ENCODE measurements at regions not wholly inside any gene's neighbourhood (a gene's known extent, or its start where the extent isn't known, plus 50 kb on each side); places are given as distances from the start of the nearest gene placed in this dataset.

DNA sequence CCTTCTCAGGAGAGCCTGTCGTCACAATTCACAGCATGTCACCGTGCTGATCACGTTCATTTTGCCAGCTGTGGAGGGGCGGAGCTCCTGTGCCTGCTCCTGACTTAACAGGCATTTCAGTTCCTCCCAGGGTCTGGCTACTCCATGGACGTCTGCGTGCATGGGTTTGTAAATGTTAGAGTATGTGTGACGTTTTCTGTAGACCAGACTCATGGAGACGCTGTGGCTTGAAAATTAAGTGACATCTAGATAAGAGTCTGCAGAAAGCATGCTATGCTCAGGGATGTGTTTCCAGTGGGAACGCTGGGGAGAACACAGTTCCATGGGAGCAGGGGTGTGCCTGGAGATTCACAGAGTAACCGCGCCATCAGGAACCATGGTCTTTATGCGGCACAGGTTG, 804.0 kb downstream of the TBC1D22A start:
- no peaks in the 10 kb centered on the region for H3K36me3 ChIP-seq (replicated peaks in 1 of 2; ENCODE audit: control extremely low read depth in 1 of 2, control insufficient read depth in 1 of 2, extremely low read depth in 1 of 2, insufficient read depth in 2 of 2, low read length in 1 of 2)
- H4K20me1 ChIP-seq (ENCODE audit: control insufficient read depth, insufficient read depth, low read length, poor library complexity, severe bottlenecking) = no peaks in the 10 kb centered on the region
- Mint-ChIP-seq H3K9me3 (ENCODE audit: insufficient read depth) (no peaks in the 10 kb centered on the region), H3K27me3 (peaks cover 3% of the 10 kb centered on the region), H3K4me1 (no peaks in the 10 kb centered on the region), H3K27ac (no peak overlapping the region), H3K4me3 (no peak overlapping the region)
- WGBS (ENCODE audit: insufficient coverage) = 78% methylated on average over 9 of the region's 12 CpGs
- DNase-seq = no peak
- H3K9ac ChIP-seq (ENCODE audit: low read length) = no peak overlapping the region
- no peak overlapping the region for H3K4me3 ChIP-seq (ENCODE audit: control extremely low read depth in 1 of 5, extremely low read depth in 1 of 5, insufficient read depth in 1 of 5, low read depth in 2 of 5, low read length in 4 of 5)
- no peak overlapping the region for H3K4me2 ChIP-seq (replicated peaks; ENCODE audit: low read depth, low read length, poor library complexity, severe bottlenecking)
- intact Hi-C loops (cut with micrococcal nuclease) = no loop called here
- H3K9me3 ChIP-seq (ENCODE audit: control extremely low read depth in 1 of 3, control insufficient read depth in 2 of 3, insufficient read depth in 1 of 3, low read length in 2 of 3) = peaks cover 0 to 3% (median 0%) of the 10 kb centered on the region in 3 donors
- no peak for ATAC-seq (ENCODE audit: low read depth)
- TF ChIP-seq, protein P1, sequence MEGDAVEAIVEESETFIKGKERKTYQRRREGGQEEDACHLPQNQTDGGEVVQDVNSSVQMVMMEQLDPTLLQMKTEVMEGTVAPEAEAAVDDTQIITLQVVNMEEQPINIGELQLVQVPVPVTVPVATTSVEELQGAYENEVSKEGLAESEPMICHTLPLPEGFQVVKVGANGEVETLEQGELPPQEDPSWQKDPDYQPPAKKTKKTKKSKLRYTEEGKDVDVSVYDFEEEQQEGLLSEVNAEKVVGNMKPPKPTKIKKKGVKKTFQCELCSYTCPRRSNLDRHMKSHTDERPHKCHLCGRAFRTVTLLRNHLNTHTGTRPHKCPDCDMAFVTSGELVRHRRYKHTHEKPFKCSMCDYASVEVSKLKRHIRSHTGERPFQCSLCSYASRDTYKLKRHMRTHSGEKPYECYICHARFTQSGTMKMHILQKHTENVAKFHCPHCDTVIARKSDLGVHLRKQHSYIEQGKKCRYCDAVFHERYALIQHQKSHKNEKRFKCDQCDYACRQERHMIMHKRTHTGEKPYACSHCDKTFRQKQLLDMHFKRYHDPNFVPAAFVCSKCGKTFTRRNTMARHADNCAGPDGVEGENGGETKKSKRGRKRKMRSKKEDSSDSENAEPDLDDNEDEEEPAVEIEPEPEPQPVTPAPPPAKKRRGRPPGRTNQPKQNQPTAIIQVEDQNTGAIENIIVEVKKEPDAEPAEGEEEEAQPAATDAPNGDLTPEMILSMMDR (IDR thresholded peaks at IDR 0.05) = no peak
- TF ChIP-seq EZH2 (IDR thresholded peaks at IDR 0.05; ENCODE audit: borderline replicate concordance, insufficient read depth, low read depth, low read length, poor library complexity, severe bottlenecking) = no peak
- no peaks in the 10 kb centered on the region for H3K4me1 ChIP-seq (ENCODE audit: control insufficient read depth in 2 of 2, insufficient read depth in 2 of 2, low read length in 2 of 2)
- ChIA-PET CTCF (no interaction called here), POLR2A (no interaction called here)
- no peaks in the 10 kb centered on the region for H3K79me2 ChIP-seq (ENCODE audit: control insufficient read depth, insufficient read depth, low read length)
- H2AFZ ChIP-seq (ENCODE audit: insufficient read depth, low read depth, low read length, poor library complexity, severe bottlenecking) = no peak overlapping the region
- no peaks in the 10 kb centered on the region for H3K27me3 ChIP-seq (replicated peaks in 1 of 4; ENCODE audit: control extremely low read depth in 1 of 4, control insufficient read depth in 3 of 4, insufficient read depth in 4 of 4, low read length in 3 of 4)
- no peak overlapping the region for H3K27ac ChIP-seq (ENCODE audit: low read length in 2 of 2)

DNA sequence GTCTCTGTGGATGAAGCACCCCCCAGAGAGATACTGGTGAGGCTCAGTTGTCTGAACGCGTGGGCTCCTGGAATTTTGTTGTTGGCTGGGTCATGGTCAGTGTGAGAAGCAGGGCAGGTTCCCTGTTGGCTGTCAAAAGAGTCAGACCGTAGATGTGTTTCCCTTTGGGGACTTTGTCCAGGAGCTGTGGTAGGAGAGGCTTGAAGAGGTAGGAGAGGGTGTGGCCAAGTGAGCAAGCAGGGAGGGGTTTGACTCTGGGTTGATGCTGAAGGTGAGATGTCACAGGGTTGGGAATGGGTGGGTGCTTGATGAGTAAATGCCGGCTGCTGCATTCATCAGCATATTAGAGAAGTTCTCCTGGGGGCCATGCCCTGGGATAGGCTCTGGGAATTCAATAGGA, 803.2 kb downstream of the TBC1D22A start:
- Histone ChIP-seq H3K27me3 (replicated peaks in 1 of 4; ENCODE audit: control extremely low read depth in 1 of 4, control insufficient read depth in 3 of 4, insufficient read depth in 4 of 4, low read length in 3 of 4) (no peaks in the 10 kb centered on the region), H3K4me2 (replicated peaks; ENCODE audit: low read depth, low read length, poor library complexity, severe bottlenecking) (no peak overlapping the region), H3K36me3 (replicated peaks in 1 of 2; ENCODE audit: control extremely low read depth in 1 of 2, control insufficient read depth in 1 of 2, extremely low read depth in 1 of 2, insufficient read depth in 2 of 2, low read length in 1 of 2) (no peaks in the 10 kb centered on the region), H3K9me3 (ENCODE audit: control extremely low read depth in 1 of 3, control insufficient read depth in 2 of 3, insufficient read depth in 1 of 3, low read length in 2 of 3) (peaks cover 0 to 3% (median 0%) of the 10 kb centered on the region in 3 donors), H3K79me2 (ENCODE audit: control insufficient read depth, insufficient read depth, low read length) (no peaks in the 10 kb centered on the region), H2AFZ (ENCODE audit: insufficient read depth, low read depth, low read length, poor library complexity, severe bottlenecking) (no peak overlapping the region), H3K4me1 (ENCODE audit: control insufficient read depth in 2 of 2, insufficient read depth in 2 of 2, low read length in 2 of 2) (no peaks in the 10 kb centered on the region), H3K27ac (ENCODE audit: low read length in 2 of 2) (no peak overlapping the region), H3K4me3 (ENCODE audit: control extremely low read depth in 1 of 5, extremely low read depth in 1 of 5, insufficient read depth in 1 of 5, low read depth in 2 of 5, low read length in 4 of 5) (no peak overlapping the region), H3K9ac (ENCODE audit: low read length) (no peak overlapping the region), H4K20me1 (ENCODE audit: control insufficient read depth, insufficient read depth, low read length, poor library complexity, severe bottlenecking) (no peaks in the 10 kb centered on the region)
- Mint-ChIP-seq H3K9me3 (ENCODE audit: insufficient read depth) (no peaks in the 10 kb centered on the region), H3K27me3 (peaks cover 3% of the 10 kb centered on the region), H3K4me1 (no peaks in the 10 kb centered on the region), H3K27ac (no peak overlapping the region), H3K4me3 (no peak overlapping the region)
- 86% methylated on average over 3 of the region's 4 CpGs for WGBS (ENCODE audit: insufficient coverage)
- POLR2A ChIA-PET = no interaction called here
- DNase-seq (no peak), ATAC-seq (ENCODE audit: low read depth) (no peak)
- TF ChIP-seq EZH2 (IDR thresholded peaks at IDR 0.05; ENCODE audit: borderline replicate concordance, insufficient read depth, low read depth, low read length, poor library complexity, severe bottlenecking) = no peak
- TF ChIP-seq, protein P1 (IDR thresholded peaks at IDR 0.05) = no peak
- CTCF ChIA-PET = no interaction called here
- intact Hi-C loops (cut with micrococcal nuclease) = no loop called here
